Heart right ventricle (tissue), 16 donors: ENCODE measurements at regions not wholly inside any gene's neighbourhood (a gene's known extent, or its start where the extent isn't known, plus 50 kb on each side); places are given as distances from the start of the nearest gene placed in this dataset.

Source experiments
- ATAC-seq, 8 donors: fragments of 200-7000 bp; cut with Tn5 transposase; one replicate each; pipeline ENCODE4 v1.9.1; 2020; ENCODE audit warnings: mild to moderate bottlenecking in 8 of 8, moderate library complexity in 8 of 8, moderate number of reproducible peaks in 1 of 8
- DNase-seq, 2 donors: peaks; one replicate each; pipeline ENCODE4 v3.0.0-alpha.2; 2020
- H3K27ac ChIP-seq, 10 donors: fragments of 200-600 bp; sonication (generic) in 2 of 10; one replicate each; pipeline versions ENCODE4 v1.5.0 to v1.8.0; 2020 to 2022; ENCODE audit warnings: mild to moderate bottlenecking in 3 of 10
- H3K27me3 ChIP-seq, 7 donors: fragments of 200-600 bp; one replicate each; pipeline ENCODE4 v1.8.0; 2021 to 2022; ENCODE audit warnings: mild to moderate bottlenecking in 2 of 7
- H3K36me3 ChIP-seq, 9 donors: fragments of 200-600 bp; sonication (generic) in 1 of 9; one replicate each; pipeline versions ENCODE4 v1.5.0 to v1.8.0; 2020 to 2022; ENCODE audit warnings: mild to moderate bottlenecking in 2 of 9
- H3K4me1 ChIP-seq, 9 donors: fragments of 200-600 bp; sonication (generic) in 1 of 9; one replicate each; pipeline versions ENCODE4 v1.5.0 to v1.8.0; 2020 to 2022; ENCODE audit warnings: mild to moderate bottlenecking in 4 of 9
- H3K4me3 ChIP-seq, 10 donors: fragments of 200-600 bp; sonication (generic) in 2 of 10; one replicate each; pipeline versions ENCODE4 v1.5.0 to v1.8.0; 2020 to 2022; ENCODE audit warnings: mild to moderate bottlenecking in 7 of 10, moderate library complexity in 2 of 10
- H3K9me3 ChIP-seq, 11 donors: fragments of 200-600 bp in 10 of 11; sonication (generic) in 2 of 11; one replicate each; pipeline versions ENCODE4 v1.5.0 to v1.8.0; 2013 to 2022; ENCODE audit warnings: mild to moderate bottlenecking in 2 of 11, control low read depth in 1 of 11, moderate library complexity in 1 of 11
- WGBS, 2 donors: extraction: QIAGEN DNeasy Blood & Tissue Kit; methylation state at CpG; one replicate each; pipeline ENCODE4 v1.1.7; 2013; ENCODE audit warnings: inconsistent platforms in 1 of 2; 5-methylcytosine and 5-hydroxymethylcytosine counted together
- intact Hi-C, 10 donors: fragments of 100-400 bp; cut with DNase I; formaldehyde crosslinking; loops; one replicate each; pipeline versions ENCODE4 v1.11.1 to v1.14.2; 2022
- TF ChIP-seq, protein P1 (sequence below), 9 donors: fragments of 200-600 bp; sonication (generic) in 2 of 9; IDR thresholded peaks; one replicate each; pipeline versions ENCODE4 v1.5.0 to v1.8.0; 2021 to 2022; ENCODE audit warnings: antibody characterized with exemption in 9 of 9, mild to moderate bottlenecking in 5 of 9, moderate library complexity in 1 of 9
- donor health status: Arrhythmogenic right ventricular cardiomyopathy.
- donor health status: ischemic (EF 13 %, LVEDD 7.1; RV severe dilation, severe dysfunction).
- donor health status: healthy with polysubstance abuse.
- donor health status: DM: no; HTN: yes; CAD: no.
- donor health status: DM: no; HTN: no; CAD: no.
- donor health status: ischemic (EF 25% LVEDD 6.9; RV normal size, moderate dysfunction).
- donor health status: ischemic (EF 25% LVEDD 5.7; RV mildly dilated, moderate dysfunction).
- donor health status: healthy.
- donor health status: DM: yes; HTN: yes; CAD: no.
- donor health status: Ischemic cardiomyopathy.
- donor health status: ischemic (EF 35%, LVEDD 5.7; RV mildly dilated, moderate dysfunction).
- donor health status: nonischemic (EF 11% LVEDD 7.7; RV severe dilation, severe dysfunction).
- donor health status: DM: yes; HTN: yes; CAD: no.
- donor health status: PGD.
- donor health status: ischemic (EF 29% LVEDD 5.4; RV normal size, mild dysfunction).
- donor health status: nonischemic (EF 23%, LVEDD 6.1; RV moderate dilation, normal function).

DNA sequence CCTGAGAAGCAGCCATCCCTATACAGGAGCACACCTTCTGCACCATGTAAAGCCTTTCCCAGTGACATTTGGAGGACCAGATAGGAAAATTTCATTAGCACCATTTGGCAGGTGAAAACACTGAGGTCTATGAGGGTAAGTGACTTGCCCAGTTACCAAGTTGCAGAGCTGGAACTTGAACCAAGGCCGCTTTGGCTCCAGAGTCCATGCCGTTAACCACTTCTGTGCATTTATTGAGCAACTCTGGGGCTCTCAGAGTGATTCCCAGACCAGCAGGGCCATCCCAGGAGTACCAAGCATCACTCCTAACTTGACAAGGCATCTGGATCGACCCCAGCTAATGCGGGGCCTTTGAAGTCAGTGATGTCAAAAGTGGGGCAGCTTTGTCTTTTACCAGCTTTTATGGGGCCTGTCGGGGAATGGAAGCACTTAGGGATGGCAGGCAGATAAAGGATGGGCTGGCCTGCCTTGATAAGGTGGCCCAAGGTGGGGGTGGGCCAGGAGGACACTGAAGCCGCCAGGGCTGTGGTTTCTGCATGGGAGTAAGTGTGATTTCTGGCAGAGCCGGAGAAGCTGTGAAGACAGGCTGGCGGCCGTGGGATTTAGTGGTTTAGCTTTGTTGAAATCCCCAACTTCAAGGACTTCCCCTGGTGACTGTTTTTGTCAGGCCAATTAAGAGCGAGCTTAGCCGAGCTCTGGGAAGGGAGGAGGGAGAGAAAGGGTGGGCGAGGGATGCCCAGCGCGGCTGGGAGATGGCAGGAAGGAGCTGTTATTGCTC lies 127.3 kb downstream of the MACROH2A1 start:
- DNase-seq, result no peak
- Histone ChIP-seq H3K27me3 (peaks cover 0 to 14% (median 0%) of the 10 kb centered on the region in 7 donors), H3K36me3 (no peaks in the 10 kb centered on the region), H3K4me3 (no peak overlapping the region), H3K4me1 (no peaks in the 10 kb centered on the region), H3K27ac (no peak overlapping the region), H3K9me3 (no peaks in the 10 kb centered on the region)
- 55% methylated on average over 14 of the region's 14 CpGs for WGBS, 2 donors
- TF ChIP-seq, protein P1, sequence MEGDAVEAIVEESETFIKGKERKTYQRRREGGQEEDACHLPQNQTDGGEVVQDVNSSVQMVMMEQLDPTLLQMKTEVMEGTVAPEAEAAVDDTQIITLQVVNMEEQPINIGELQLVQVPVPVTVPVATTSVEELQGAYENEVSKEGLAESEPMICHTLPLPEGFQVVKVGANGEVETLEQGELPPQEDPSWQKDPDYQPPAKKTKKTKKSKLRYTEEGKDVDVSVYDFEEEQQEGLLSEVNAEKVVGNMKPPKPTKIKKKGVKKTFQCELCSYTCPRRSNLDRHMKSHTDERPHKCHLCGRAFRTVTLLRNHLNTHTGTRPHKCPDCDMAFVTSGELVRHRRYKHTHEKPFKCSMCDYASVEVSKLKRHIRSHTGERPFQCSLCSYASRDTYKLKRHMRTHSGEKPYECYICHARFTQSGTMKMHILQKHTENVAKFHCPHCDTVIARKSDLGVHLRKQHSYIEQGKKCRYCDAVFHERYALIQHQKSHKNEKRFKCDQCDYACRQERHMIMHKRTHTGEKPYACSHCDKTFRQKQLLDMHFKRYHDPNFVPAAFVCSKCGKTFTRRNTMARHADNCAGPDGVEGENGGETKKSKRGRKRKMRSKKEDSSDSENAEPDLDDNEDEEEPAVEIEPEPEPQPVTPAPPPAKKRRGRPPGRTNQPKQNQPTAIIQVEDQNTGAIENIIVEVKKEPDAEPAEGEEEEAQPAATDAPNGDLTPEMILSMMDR (IDR thresholded peaks at IDR 0.05), result no peak
- intact Hi-C loops, result no loop called here
- ATAC-seq, result no peak

GRCh38 chr5:135269931-135270421 lies 129.1 kb downstream of the MACROH2A1 start:
- no peaks in the 10 kb centered on the region for H3K4me1 ChIP-seq
- 85 to 88% methylated on average over 7 of the region's 7 CpGs for WGBS, 2 donors
- TF ChIP-seq, protein P1 (IDR thresholded peaks at IDR 0.05), result no peak
- H3K36me3 ChIP-seq, result no peaks in the 10 kb centered on the region
- intact Hi-C loops, result no loop called here
- H3K27ac ChIP-seq, result no peak overlapping the region
- H3K4me3 ChIP-seq, result no peak overlapping the region
- peaks cover 0 to 14% (median 0%) of the 10 kb centered on the region in 7 donors for H3K27me3 ChIP-seq
- no peak for ATAC-seq
- H3K9me3 ChIP-seq, result no peaks in the 10 kb centered on the region
- DNase-seq, result no peak

DNA sequence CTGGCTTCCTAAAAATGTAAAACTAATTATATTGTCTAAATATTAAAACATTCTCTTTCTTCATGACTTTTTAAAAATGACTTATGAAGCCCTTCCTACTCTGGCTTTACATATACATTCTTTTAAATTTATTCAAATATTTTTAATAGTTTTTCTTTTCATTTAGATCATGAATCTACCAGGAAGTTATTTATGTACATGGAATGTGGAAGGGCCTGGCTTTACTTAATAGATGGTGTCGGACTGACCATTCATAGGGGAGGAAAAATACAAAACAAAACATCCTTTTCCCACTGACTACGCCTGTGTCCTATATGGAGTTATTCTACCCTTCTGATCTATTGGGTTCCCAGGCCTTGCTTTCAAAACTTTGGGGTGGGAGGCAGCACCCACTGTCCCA lies 129.8 kb downstream of the MACROH2A1 start:
- WGBS, 2 donors, result 85 to 91% methylated on average over 2 of the region's 2 CpGs
- TF ChIP-seq, protein P1 (IDR thresholded peaks at IDR 0.05), result no peak
- H3K27ac ChIP-seq, result no peak overlapping the region
- no peaks in the 10 kb centered on the region for H3K36me3 ChIP-seq
- no peaks in the 10 kb centered on the region for H3K9me3 ChIP-seq
- peaks cover 0 to 14% (median 0%) of the 10 kb centered on the region in 7 donors for H3K27me3 ChIP-seq
- no peak overlapping the region for H3K4me3 ChIP-seq
- no peak for ATAC-seq
- no peak for DNase-seq
- intact Hi-C loops, result no loop called here
- H3K4me1 ChIP-seq, result no peaks in the 10 kb centered on the region

- peaks cover 0 to 6% (median 0%) of the 10 kb centered on the region in 11 donors for H3K9me3 ChIP-seq
- ATAC-seq (no peak), DNase-seq (no peak)
- peaks cover 0 to 12% (median 0%) of the 10 kb centered on the region in 7 donors for H3K27me3 ChIP-seq
- H3K27ac ChIP-seq, result no peak overlapping the region
- 71% methylated on average over 5 of the region's 5 CpGs for WGBS, 2 donors
- H3K4me3 ChIP-seq, result no peak overlapping the region
- H3K4me1 ChIP-seq, result no peaks in the 10 kb centered on the region
- intact Hi-C loops, result no loop called here
- TF ChIP-seq, protein P1 (IDR thresholded peaks at IDR 0.05), result no peak
- H3K36me3 ChIP-seq, result no peaks in the 10 kb centered on the region
These were observed 132.1 kb downstream of the MACROH2A1 start for GRCh38 chr5:135266975-135267374.
